HL-60 (cell line): ENCODE measurements at regions not wholly inside any gene's neighbourhood (a gene's known extent, or its start where the extent isn't known, plus 50 kb on each side); places are given as distances from the start of the nearest gene placed in this dataset.

Source experiments
- DNase-seq, 2 experiments: peaks; one replicate each; pipeline ENCODE4 v3.0.0-alpha.2; 2010 to 2020; ENCODE audit warnings: low read depth in 1 of 2, low spot score in 1 of 2
- H3K27ac ChIP-seq: fragments of 250-450 bp; sonication (Bioruptor Pico); replicated peaks from 2 replicates; pipeline ENCODE4 v1.5.1; 2020; ENCODE audit warnings: mild to moderate bottlenecking, moderate library complexity
- H3K27me3 ChIP-seq: fragments of 250-450 bp; sonication (Bioruptor Pico); 2 replicates; pipeline ENCODE4 v1.5.1; 2021; ENCODE audit warnings: mild to moderate bottlenecking, moderate library complexity; ENCODE audit not compliant: insufficient read depth, poor library complexity, severe bottlenecking
- H3K4me3 ChIP-seq: replicated peaks from 2 replicates; pipeline ENCODE4 v1.5.1; 2011; ENCODE audit warnings: mild to moderate bottlenecking, control low read depth, low read length; ENCODE audit not compliant: insufficient read depth
- GABPA ChIP-seq: IDR thresholded peaks from 2 replicates; pipeline ENCODE4 v1.6.1; 2012; ENCODE audit warnings: low read depth
- POLR2AphosphoS5 ChIP-seq: IDR thresholded peaks from 2 replicates; pipeline ENCODE4 v1.6.1; 2012; ENCODE audit warnings: low read depth
- SPI1 ChIP-seq: IDR thresholded peaks from 2 replicates; pipeline ENCODE4 v1.6.1; 2012; ENCODE audit warnings: low read depth, mild to moderate bottlenecking, borderline replicate concordance
- TF ChIP-seq, protein P1 (sequence below): IDR thresholded peaks from one replicate; pipeline ENCODE4 v1.5.1; 2011; ENCODE audit warnings: low read length, control low read depth, inconsistent platforms; ENCODE audit not compliant: insufficient read depth
- TF ChIP-seq, protein P2 (sequence below): IDR thresholded peaks from 2 replicates; pipeline ENCODE4 v1.6.1; 2012; ENCODE audit warnings: low read depth; ENCODE audit not compliant: insufficient replicate concordance

DNA sequence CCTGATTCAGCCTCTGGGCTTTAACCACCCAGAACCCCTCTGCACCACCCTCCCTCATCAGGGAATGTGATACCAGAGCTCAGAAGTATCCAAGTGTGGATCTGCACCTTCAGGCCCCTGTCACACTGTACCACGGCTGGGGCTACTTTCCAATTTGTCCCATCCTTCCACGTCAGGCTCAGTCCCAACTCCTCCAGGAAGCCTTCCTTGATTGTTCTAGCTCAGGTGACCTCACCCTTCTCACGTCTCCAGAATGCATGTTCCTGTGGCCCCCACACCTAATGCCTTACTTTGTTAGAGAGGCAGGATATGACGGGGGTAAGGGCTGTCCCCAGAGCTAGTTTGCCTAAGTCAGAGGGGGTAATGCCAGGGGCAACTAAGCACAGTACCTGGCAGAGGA is 134.3 kb downstream of the TFCP2L1 start:
- no peak overlapping the region for H3K27ac ChIP-seq
- no peak for TF ChIP-seq POLR2AphosphoS5
- TF ChIP-seq, protein P1, sequence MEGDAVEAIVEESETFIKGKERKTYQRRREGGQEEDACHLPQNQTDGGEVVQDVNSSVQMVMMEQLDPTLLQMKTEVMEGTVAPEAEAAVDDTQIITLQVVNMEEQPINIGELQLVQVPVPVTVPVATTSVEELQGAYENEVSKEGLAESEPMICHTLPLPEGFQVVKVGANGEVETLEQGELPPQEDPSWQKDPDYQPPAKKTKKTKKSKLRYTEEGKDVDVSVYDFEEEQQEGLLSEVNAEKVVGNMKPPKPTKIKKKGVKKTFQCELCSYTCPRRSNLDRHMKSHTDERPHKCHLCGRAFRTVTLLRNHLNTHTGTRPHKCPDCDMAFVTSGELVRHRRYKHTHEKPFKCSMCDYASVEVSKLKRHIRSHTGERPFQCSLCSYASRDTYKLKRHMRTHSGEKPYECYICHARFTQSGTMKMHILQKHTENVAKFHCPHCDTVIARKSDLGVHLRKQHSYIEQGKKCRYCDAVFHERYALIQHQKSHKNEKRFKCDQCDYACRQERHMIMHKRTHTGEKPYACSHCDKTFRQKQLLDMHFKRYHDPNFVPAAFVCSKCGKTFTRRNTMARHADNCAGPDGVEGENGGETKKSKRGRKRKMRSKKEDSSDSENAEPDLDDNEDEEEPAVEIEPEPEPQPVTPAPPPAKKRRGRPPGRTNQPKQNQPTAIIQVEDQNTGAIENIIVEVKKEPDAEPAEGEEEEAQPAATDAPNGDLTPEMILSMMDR = no peak
- no peak for TF ChIP-seq GABPA
- TF ChIP-seq, protein P2, sequence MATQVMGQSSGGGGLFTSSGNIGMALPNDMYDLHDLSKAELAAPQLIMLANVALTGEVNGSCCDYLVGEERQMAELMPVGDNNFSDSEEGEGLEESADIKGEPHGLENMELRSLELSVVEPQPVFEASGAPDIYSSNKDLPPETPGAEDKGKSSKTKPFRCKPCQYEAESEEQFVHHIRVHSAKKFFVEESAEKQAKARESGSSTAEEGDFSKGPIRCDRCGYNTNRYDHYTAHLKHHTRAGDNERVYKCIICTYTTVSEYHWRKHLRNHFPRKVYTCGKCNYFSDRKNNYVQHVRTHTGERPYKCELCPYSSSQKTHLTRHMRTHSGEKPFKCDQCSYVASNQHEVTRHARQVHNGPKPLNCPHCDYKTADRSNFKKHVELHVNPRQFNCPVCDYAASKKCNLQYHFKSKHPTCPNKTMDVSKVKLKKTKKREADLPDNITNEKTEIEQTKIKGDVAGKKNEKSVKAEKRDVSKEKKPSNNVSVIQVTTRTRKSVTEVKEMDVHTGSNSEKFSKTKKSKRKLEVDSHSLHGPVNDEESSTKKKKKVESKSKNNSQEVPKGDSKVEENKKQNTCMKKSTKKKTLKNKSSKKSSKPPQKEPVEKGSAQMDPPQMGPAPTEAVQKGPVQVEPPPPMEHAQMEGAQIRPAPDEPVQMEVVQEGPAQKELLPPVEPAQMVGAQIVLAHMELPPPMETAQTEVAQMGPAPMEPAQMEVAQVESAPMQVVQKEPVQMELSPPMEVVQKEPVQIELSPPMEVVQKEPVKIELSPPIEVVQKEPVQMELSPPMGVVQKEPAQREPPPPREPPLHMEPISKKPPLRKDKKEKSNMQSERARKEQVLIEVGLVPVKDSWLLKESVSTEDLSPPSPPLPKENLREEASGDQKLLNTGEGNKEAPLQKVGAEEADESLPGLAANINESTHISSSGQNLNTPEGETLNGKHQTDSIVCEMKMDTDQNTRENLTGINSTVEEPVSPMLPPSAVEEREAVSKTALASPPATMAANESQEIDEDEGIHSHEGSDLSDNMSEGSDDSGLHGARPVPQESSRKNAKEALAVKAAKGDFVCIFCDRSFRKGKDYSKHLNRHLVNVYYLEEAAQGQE = no peak
- TF ChIP-seq SPI1 = no peak
- H3K4me3 ChIP-seq = no peak overlapping the region
- H3K27me3 ChIP-seq = no peaks in the 10 kb centered on the region
- no peak for DNase-seq

DNA sequence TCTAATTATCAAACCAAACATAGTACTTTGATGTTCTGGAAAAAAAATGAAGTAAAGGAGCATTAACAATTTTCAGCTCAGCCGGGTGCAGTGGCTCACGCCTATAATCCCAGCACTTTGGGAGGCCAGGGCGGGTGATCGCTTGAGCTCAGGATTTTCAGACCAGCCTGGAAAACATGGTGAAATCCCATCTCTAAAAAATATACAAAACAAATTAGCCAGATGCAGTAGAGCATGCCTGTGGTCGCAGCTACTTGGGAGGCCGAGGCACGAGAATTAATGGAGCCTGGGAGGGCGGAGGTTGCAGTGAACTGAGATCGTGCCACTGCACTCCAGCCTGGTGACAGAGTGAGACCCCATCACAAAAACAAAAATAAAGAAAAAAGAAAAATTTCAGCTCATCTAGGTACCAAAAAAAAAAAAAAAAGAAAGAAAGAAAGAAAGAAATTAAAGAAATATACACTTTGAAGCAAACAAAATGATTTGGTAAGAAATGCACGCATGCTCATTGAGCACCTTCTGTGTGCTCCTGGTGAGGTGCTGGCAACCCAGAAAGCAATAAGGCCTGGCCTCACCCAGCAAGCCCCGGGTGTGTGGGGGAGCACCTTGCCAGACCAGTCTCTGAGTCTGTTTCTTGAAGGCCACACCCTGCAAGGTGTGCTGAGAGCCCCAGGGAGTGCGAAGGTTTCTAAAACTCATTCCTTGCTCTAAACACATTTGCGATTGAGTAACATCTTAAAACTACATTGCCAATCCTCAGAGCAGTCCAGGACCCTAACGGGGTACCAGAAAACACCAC is 133.5 kb downstream of the TFCP2L1 start:
- no peak overlapping the region for H3K27ac ChIP-seq
- H3K27me3 ChIP-seq = no peaks in the 10 kb centered on the region
- TF ChIP-seq, protein P2 = no peak
- TF ChIP-seq POLR2AphosphoS5 (no peak), SPI1 (no peak), GABPA (no peak)
- TF ChIP-seq, protein P1 = no peak
- H3K4me3 ChIP-seq = no peak overlapping the region
- DNase-seq = no peak

DNA sequence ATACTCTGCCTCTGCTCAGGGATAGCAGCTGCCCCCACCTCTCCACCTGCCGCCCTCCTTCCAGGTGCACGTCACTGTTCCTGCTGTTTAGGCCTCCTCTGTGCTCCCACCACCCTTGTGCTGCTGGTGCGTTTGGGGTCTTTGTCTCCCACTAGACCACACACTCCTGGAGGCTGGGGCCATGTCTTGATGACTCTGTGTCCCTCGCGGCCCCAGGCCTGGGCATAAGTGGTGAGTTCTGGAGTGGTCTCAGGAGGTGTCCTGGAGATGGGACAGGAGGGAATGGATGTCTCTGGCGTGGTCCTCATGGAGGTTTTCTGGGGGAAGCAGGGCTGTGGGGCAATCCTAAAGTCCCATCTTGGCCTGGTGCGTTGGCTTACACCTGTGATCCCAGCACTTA is 132.1 kb downstream of the TFCP2L1 start:
- DNase-seq = no peak
- no peak overlapping the region for H3K27ac ChIP-seq
- H3K4me3 ChIP-seq = no peak overlapping the region
- TF ChIP-seq, protein P2 = no peak
- TF ChIP-seq, protein P1 = no peak
- no peak for TF ChIP-seq POLR2AphosphoS5
- no peak for TF ChIP-seq GABPA
- H3K27me3 ChIP-seq = no peaks in the 10 kb centered on the region
